GM21360 (cell line): ENCODE measurements at regions not wholly inside any gene's neighbourhood (a gene's known extent, or its start where the extent isn't known, plus 50 kb on each side); places are given as distances from the start of the nearest gene placed in this dataset.

Source experiments
- ATAC-seq: cut with Tn5 transposase; IDR thresholded peaks from one replicate; pipeline ENCODE4 v1.9.1; 2021; ENCODE audit warnings: mild to moderate bottlenecking, moderate library complexity; ENCODE audit not compliant: unreplicated experiment

DNA sequence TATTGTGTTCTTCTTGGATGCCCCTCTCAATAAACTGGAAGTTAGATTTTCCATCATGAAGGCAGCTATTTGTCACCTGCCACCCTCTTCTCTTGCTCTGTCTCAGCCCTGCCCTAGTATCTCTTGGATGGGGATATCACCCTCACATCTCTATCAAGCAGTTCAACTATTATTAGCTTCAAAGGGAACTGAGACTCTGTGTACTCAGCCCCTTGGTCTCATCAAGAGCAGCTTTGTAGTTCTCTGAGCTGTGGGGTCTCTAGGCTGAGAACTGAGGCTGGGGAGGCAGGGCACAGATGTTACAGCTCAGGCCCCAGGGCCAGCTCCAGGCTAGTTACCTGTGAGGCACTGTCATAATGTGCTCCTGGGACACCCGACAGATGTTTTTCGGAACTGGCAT is 130.3 kb downstream of the DAD1 start:
- no peak for ATAC-seq

DNA sequence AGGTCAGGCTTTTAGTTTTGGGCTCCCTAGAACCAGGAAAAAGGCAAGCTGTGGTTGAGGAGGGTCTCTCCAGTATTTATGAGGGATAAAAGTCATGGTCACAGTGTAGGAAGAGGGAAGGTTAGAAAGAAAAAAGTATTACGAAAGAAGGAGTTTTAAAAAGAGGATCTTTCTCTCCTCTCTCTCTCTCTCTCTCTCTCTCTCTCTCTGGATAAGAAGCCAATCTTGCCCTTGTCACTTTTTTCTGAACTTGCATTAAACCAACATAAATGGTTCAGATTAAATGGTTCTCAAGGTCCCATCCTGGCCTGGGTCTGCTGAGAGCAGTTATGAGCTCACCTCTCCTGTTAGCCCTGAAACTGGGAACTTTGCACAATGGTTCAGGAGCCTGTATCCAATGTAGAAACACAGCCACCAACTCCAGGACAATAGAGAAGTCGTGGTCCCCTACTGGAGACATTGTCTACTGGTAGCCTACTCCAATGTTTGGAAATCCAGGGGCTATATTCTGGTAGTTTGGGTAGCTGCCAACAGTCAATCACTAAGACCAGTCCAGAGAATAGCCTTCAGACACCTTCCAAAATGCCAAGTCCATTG is 131.9 kb downstream of the DAD1 start:
- ATAC-seq = no peak

GRCh38 chr14:22456421-22456820 is 132.6 kb downstream of the DAD1 start:
- no peak for ATAC-seq

DNA sequence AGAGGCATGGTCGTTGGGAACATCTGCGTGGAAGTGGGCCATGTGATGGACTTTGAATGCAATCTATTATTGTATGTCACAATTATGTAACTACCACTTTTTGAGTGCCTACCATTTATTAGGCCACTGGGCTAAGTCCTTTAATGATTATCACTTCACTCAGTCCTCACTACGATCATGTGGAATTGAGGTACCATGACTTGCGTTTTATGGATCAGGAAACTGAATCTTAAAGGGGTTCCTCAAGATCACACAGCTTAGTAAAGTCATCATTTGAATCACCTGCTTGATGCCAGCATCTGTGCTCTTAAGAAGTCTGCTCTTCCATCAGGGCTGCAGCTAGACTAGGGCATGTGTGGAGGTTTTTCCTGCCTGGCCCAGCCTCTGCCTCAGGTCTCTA is 136.7 kb downstream of the DAD1 start:
- ATAC-seq = no peak

DNA sequence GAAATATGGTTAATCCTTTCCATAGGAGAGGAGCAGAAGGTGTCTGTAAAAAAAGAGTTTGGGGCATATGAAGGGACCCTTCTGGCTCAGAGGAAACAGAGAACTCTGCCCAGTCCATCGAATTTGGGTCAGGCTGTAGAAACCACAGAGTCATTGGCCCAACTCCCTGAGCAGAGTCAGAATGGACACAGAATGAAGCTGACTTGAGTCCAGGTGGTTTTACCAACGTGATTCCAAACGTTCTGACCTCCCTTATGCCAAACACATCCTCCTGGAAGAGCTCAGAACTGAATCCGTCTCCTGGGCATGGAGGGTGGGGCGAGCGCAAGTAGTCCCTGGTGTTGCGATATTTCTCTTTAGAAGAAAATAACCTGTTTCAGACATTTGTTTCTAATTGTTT is 138.8 kb downstream of the DAD1 start:
- no peak for ATAC-seq

- ATAC-seq = no peak
Observed at GRCh38 chr14:22449600-22449905, 139.5 kb downstream of the DAD1 start.

DNA sequence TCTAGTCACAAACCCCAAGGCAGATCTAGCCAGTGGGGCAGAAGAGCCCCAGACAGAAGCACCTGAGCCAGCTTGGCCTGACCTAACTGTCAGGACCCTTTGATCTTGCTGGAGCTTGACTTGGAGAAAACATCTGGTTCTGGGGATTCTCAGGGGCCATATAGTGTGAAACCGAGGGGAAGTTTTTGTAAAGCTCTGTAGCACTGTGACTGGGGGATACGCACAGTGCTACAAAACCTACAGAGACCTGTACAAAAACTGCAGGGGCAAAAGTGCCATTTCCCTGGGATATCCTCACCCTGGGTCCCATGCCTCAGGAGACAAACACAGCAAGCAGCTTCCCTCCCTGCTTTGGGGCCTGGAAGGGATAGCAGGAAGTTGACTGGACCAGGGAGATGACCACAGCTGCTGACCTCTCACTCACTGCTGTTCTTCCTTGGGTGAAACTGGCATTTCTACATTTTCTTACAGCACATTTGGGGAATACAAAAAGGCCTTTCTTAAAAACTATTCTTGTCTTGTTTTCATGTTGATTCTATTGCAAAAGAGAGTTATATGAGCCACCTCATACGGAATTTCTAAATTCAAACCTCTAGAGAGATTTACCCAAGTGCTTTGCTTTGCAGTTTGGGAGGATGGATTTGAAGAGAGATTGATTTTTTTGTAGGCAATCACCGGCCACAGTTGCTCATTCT is 140.0 kb downstream of the DAD1 start:
- ATAC-seq = no peak

GRCh38 chr14:22448035-22448904 is 140.8 kb downstream of the DAD1 start:
- ATAC-seq = no peak

DNA sequence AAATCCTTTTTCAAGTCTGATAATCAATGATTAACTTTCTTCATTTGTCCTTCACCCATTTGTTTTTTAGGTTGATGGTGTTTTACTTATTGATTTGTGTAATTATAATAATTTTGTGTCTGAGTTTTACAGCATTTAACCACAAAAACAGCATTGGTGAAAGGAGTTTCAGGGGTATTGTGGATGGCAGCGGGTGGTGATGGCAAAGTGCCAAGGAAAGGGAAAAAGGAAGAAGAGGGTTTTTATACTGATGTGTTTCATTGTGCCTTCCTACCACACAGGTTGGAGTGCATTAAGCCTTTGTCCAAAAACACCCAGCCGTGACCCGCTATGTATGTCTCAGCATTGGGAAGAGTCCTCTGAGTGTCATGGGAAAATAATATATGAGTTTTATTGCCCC is 150.3 kb downstream of the DAD1 start:
- ATAC-seq = no peak

GRCh38 chr14:22434901-22435550 is 154.0 kb downstream of the DAD1 start:
- ATAC-seq = no peak

GRCh38 chr14:22434030-22434429 is 155.0 kb downstream of the DAD1 start:
- no peak for ATAC-seq

DNA sequence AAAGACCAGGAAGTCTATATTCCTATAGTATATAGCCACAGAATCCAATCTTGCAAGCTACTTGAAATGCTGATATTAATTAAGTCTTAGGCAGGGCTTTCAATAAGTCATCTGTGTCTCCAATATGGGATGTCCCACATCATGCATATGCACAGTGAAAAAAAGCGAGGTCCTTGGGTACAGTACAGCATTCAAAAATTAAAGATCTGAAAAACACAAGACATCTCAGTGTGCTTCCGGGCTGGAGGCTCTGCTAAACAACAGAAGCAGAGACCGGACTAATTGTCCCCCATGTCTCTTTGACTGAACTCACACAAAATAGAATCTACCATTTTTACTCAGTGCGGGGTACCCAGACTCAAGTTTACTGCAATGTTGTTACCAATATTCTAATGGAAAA is 156.0 kb downstream of the DAD1 start:
- no peak for ATAC-seq

DNA sequence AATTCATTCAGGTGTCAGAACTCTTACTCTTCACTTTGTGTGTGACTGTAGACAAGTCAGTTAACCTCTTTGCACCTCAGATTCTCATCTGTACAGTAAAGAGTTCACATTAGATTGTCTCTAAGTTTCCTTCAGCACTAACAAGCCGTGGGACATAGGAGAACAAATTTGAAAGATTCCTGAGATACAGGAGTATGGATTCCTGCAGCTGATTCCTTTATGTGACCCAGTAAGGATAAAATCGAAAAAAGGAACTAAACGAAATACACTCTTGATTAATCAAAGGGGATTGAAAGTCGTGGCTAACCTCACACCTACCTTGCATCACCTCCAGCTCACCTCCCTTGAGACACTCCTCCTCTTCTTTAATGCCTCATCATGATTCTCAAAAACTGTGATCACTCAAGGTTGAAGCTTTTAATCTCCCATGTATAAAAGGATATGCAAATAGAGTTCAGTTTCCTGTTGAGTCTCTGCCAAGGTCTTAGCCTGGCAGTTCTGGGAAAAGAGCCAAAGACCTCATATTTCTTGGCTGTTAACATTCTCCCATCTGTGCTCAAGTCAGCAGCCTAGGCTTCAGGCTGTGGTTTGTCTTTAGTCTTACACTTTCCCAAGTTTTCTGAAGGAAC is 156.6 kb downstream of the DAD1 start:
- no peak for ATAC-seq

DNA sequence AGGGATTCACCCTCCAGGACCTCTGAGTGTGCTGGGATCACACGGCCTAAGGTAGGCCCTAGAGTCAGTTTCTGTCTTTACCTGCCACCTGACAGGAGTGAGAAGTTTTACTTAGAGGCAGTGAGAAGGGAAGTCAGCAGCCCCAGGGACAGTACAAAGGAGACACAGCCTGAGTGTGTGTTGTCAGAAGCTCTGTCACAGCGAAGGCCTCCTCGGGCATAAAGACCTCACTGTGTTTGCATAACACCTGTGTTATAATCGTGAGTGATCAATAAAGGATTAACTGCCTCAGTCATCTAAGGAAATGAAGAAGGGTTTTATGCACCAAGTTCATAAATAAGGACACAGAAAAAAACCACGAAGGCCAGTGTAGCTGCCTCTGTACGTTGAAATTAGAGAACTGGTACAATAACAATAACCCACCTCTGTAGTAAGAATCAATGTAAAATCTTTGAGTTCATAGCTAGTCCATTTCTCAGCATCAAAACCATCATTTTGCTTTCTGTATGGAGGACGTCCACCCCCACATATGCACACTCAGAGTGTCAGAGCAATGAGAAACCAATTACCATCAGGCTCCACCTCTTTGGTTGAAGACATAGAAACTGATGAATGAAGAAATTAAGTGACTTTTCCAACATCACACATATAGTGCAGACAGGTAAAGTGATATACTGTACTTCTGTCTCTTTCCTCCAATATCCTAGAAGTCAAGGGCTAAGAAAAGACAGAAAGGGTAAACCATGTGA is 159.3 kb downstream of the DAD1 start:
- ATAC-seq = no peak

- ATAC-seq = no peak
Observed at GRCh38 chr14:22428700-22429291, 160.2 kb downstream of the DAD1 start.

GRCh38 chr14:22427771-22428231 is 161.2 kb downstream of the DAD1 start:
- no peak for ATAC-seq

DNA sequence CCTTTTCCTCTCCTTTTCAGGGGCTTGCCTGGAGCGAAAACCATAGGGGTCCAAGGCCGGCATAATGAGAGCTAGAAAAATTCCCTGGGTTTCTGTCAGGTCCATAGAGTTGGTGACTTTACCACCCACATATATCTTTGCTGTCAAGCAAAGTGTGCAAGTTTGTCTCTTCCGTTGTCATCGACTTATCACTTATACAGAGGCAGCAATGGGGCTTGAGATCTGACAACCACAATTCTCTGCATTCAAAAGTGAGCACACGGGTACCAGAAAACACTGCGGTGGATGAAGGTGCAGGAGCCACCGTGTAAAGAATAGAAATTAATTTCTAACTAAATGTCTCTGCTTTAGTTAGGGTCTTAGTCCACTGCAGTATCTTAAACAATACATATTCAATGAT is 162.3 kb downstream of the DAD1 start:
- no peak for ATAC-seq

DNA sequence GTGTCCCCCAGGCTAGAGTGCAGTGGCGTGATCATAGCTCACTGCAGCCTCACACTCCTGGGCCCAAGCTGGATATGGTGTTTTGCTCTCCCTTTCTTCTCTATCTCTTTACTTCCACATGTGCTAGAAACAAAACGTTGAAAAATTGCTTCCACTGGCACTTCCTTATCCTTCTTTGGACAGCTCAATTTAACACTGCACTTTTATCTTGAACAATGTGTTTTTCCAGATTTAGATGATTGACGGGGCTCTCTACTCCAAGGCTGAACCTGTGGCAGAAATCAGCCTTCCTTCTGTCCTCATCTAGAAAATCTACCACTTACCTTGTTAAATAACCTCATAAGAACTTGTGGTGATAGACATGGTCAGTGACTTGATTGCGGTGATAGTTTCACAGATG is 165.1 kb downstream of the DAD1 start:
- ATAC-seq = no peak

DNA sequence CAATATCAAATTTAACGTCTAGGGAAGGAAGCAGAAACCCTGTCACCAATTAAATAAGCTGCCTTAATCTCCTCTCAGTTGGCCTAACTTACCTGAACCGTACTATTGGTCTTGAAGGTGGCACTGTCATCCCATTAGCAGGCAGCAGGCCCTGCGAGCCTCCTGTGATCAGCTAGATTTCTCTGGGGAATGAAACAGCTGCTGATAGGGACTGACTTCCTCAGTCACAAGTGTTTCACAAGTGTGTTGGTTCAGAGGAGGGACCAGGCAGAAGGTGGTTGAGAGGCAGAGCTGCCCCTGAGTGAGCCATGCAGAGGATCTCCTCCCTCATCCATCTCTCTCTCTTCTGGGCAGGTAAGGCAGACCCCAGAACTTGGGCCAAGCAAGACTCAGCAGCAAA is 166.8 kb downstream of the DAD1 start:
- no peak for ATAC-seq

DNA sequence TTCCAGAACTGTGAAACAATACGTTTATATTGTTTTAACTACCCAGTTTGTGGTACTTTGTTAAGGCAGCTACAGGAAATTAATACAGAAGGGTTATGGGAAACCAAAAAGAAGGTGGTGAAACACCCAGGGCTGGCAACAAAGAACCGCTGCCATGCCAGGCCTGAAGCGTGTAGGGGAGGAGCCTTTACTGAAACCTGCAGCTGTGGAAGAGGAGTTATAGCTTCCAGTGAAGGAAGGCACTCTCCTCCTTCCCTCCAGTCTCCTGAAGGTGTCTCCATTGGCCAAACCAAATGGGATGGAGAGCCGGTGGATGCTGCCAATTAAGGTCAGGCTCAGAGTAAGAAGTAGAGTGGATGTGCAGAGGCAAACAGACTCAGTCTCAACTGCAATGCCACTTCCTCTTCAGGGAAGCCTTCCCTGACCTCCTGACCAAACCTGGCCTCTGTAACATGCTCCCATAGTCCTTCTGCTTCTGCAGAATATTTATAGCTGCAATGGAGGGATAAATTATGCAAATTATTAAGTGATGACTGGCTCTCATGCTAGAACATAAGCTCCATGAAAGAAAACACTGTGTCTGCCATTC is 168.3 kb downstream of the DAD1 start:
- no peak for ATAC-seq
